ENCODE measurements at regions not wholly inside any gene's neighbourhood (a gene's known extent, or its start where the extent isn't known, plus 50 kb on each side); places are given as distances from the start of the nearest gene placed in this dataset.

- no peaks in the 10 kb centered on the region for H3K4me1 Mint-ChIP-seq
- Histone ChIP-seq H3K27ac (ENCODE audit: low read depth) (no peak overlapping the region), H3K79me2 (replicated peaks; ENCODE audit: insufficient read depth) (no peaks in the 10 kb centered on the region), H3K9me2 (ENCODE audit: insufficient read depth) (no peaks in the 10 kb centered on the region), H4K20me1 (replicated peaks; ENCODE audit: insufficient read depth) (no peaks in the 10 kb centered on the region; the same call in 1 of the 2 replicates), H3F3A (replicated peaks; ENCODE audit: low read depth) (no peaks in the 10 kb centered on the region), H3K4me1 (ENCODE audit: insufficient read depth) (no peaks in the 10 kb centered on the region), H3K36me3 (ENCODE audit: insufficient read depth) (no peaks in the 10 kb centered on the region), H3K27me3 (ENCODE audit: insufficient read depth) (no peaks in the 10 kb centered on the region), H3K4me3 (no peak overlapping the region), H2AFZ (no peak overlapping the region), H3K4me2 (no peak overlapping the region)
- ATAC-seq (no peak), DNase-seq (ENCODE audit: low spot score) (no peak)
- no peaks in the 10 kb centered on the region for H3K36me3 Mint-ChIP-seq (ENCODE audit: low read depth)
- 0 out of 3 replicates have a peak, but pooled peaks cover 4% of the 10 kb centered on the region for H3K9me3 Mint-ChIP-seq
- H3K27ac Mint-ChIP-seq, result no peak overlapping the region
- no peak overlapping the region for H3K4me3 Mint-ChIP-seq
- TF ChIP-seq EZH2 (IDR thresholded peaks at IDR 0.05; ENCODE audit: low read depth, unreplicated experiment) (no peak), ZNF114 (CRISPR knock-in tag; IDR thresholded peaks at IDR 0.05) (no peak)
- H3K27me3 Mint-ChIP-seq (ENCODE audit: insufficient read depth, low read depth, poor library complexity), result peaks cover 1% of the 10 kb centered on the region
These were observed 548.8 kb downstream of the MCTP2 start for GRCh38 chr15:94780166-94780565.

- Histone ChIP-seq H4K20me1 (replicated peaks; ENCODE audit: insufficient read depth) (no peaks in the 10 kb centered on the region; the same call in 1 of the 2 replicates), H3F3A (replicated peaks; ENCODE audit: low read depth) (no peaks in the 10 kb centered on the region), H3K27me3 (ENCODE audit: insufficient read depth) (no peaks in the 10 kb centered on the region), H3K4me3 (no peak overlapping the region), H3K79me2 (replicated peaks; ENCODE audit: insufficient read depth) (no peaks in the 10 kb centered on the region), H3K4me1 (ENCODE audit: insufficient read depth) (no peaks in the 10 kb centered on the region), H2AFZ (no peak overlapping the region), H3K36me3 (ENCODE audit: insufficient read depth) (no peaks in the 10 kb centered on the region), H3K9me2 (ENCODE audit: insufficient read depth) (peaks cover 13% of the 10 kb centered on the region), H3K4me2 (no peak overlapping the region), H3K27ac (ENCODE audit: low read depth) (no peak overlapping the region)
- Mint-ChIP-seq H3K36me3 (ENCODE audit: low read depth) (no peaks in the 10 kb centered on the region), H3K27ac (no peak overlapping the region), H3K27me3 (ENCODE audit: insufficient read depth, low read depth, poor library complexity) (peaks cover 2% of the 10 kb centered on the region), H3K4me1 (peaks cover 4% of the 10 kb centered on the region; the same call in 2 of the 3 replicates), H3K9me3 (peaks cover 4% of the 10 kb centered on the region; the same call in 1 of the 3 replicates), H3K4me3 (no peak overlapping the region)
- DNase-seq (ENCODE audit: low spot score) (no peak), ATAC-seq (no peak)
- TF ChIP-seq CTCF (conservative IDR thresholded peaks at IDR 0.05; ENCODE audit: low read depth in 2 of 2) (no peak), ZNF114 (CRISPR knock-in tag; IDR thresholded peaks at IDR 0.05) (no peak), EZH2phosphoT487 (IDR thresholded peaks at IDR 0.05; ENCODE audit: unreplicated experiment) (no peak), EZH2 (IDR thresholded peaks at IDR 0.05; ENCODE audit: low read depth, unreplicated experiment) (no peak), STAT1 (IDR thresholded peaks at IDR 0.05; ENCODE audit: unreplicated experiment) (no peak), ETS1 (IDR thresholded peaks at IDR 0.05) (no peak), ZNF462 (CRISPR knock-in tag; IDR thresholded peaks at IDR 0.05) (no peak), NANOG (IDR thresholded peaks at IDR 0.05; ENCODE audit: borderline replicate concordance) (no peak), ZNF331 (CRISPR knock-in tag; IDR thresholded peaks at IDR 0.05; ENCODE audit: low read depth) (no peak), POLR2AphosphoS5 (IDR thresholded peaks at IDR 0.05; ENCODE audit: low read depth) (no peak), JUNB (IDR thresholded peaks at IDR 0.05; ENCODE audit: unreplicated experiment) (no peak)
These were observed 553.7 kb downstream of the MCTP2 start for GRCh38 chr15:94785091-94785490.
